ENCODE measurements at regions not wholly inside any gene's neighbourhood (a gene's known extent, or its start where the extent isn't known, plus 50 kb on each side); places are given as distances from the start of the nearest gene placed in this dataset.

- H3K4me3 Mint-ChIP-seq: no peak overlapping the region
- no peak overlapping the region for H3K27ac ChIP-seq (ENCODE audit: low read depth in 1 of 2, low read length in 2 of 2)
- DNase-seq: no peak
- intact Hi-C loops (cut with micrococcal nuclease): no loop called here
- no peak for TF ChIP-seq CTCF (IDR thresholded peaks at IDR 0.05)
- H3K36me3 Mint-ChIP-seq: no peaks in the 10 kb centered on the region
- no peak overlapping the region for H2AFZ ChIP-seq (ENCODE audit: insufficient read depth, low read depth, low read length, poor library complexity, severe bottlenecking)
- no peak overlapping the region for H3K4me2 ChIP-seq (replicated peaks; ENCODE audit: extremely low read depth, low read length, poor library complexity, severe bottlenecking)
- no peak overlapping the region for H3K27ac Mint-ChIP-seq
- H3K4me3 ChIP-seq (replicated peaks in 1 of 3; ENCODE audit: low read depth in 2 of 3, low read length in 3 of 3): no peak overlapping the region
- no peaks in the 10 kb centered on the region for H3K27me3 Mint-ChIP-seq (ENCODE audit: low read depth in 3 of 3)
- H3K9me3 Mint-ChIP-seq: peaks cover 0 to 6% (median 2%) of the 10 kb centered on the region in 7 donors
- no peaks in the 10 kb centered on the region for H3K27me3 ChIP-seq (ENCODE audit: control insufficient read depth in 2 of 2, insufficient read depth in 2 of 2, low read length in 2 of 2)
- no peaks in the 10 kb centered on the region for H3K4me1 ChIP-seq (ENCODE audit: control insufficient read depth in 1 of 2, insufficient read depth in 2 of 2, low read length in 2 of 2)
- H4K20me1 ChIP-seq (ENCODE audit: insufficient read depth, low read length): no peaks in the 10 kb centered on the region
- no peaks in the 10 kb centered on the region for H3K36me3 ChIP-seq (replicated peaks in 1 of 2; ENCODE audit: control insufficient read depth in 1 of 2, insufficient read depth in 2 of 2, low read length in 2 of 2)
- no CpG with 5 or more reads among the region's 3 CpGs for WGBS (ENCODE audit: insufficient coverage)
- H3K79me2 ChIP-seq (ENCODE audit: insufficient read depth, low read length): no peaks in the 10 kb centered on the region
- no peaks in the 10 kb centered on the region for H3K4me1 Mint-ChIP-seq
- H3K9me3 ChIP-seq (replicated peaks in 1 of 2; ENCODE audit: control insufficient read depth in 1 of 2, insufficient read depth in 1 of 2, low read length in 2 of 2): peaks cover 0 to 3% of the 10 kb centered on the region in 2 donors
- no peak overlapping the region for H3K9ac ChIP-seq (ENCODE audit: insufficient read depth, low read length, poor library complexity, severe bottlenecking)
Observed at GRCh38 chr11:91835051-91835560, 389.5 kb upstream of the FAT3 start.

GRCh38 chr11:91828901-91829300 is 395.7 kb upstream of the FAT3 start:
- Mint-ChIP-seq H3K4me3 (no peak overlapping the region), H3K4me1 (no peaks in the 10 kb centered on the region), H3K27ac (no peak overlapping the region), H3K9me3 (peaks cover 2 to 5% (median 3%) of the 10 kb centered on the region in 7 donors), H3K27me3 (ENCODE audit: low read depth in 3 of 3) (no peaks in the 10 kb centered on the region), H3K36me3 (no peaks in the 10 kb centered on the region)
- H3K4me1 ChIP-seq (ENCODE audit: control insufficient read depth in 1 of 2, insufficient read depth in 2 of 2, low read length in 2 of 2): no peaks in the 10 kb centered on the region
- 20% methylated on average over 1 of the region's 4 CpGs for WGBS (ENCODE audit: insufficient coverage)
- H3K79me2 ChIP-seq (ENCODE audit: insufficient read depth, low read length): no peaks in the 10 kb centered on the region
- intact Hi-C loops (cut with micrococcal nuclease): no loop called here
- no peaks in the 10 kb centered on the region for H3K36me3 ChIP-seq (replicated peaks in 1 of 2; ENCODE audit: control insufficient read depth in 1 of 2, insufficient read depth in 2 of 2, low read length in 2 of 2)
- DNase-seq: no peak
- no peak for TF ChIP-seq CTCF (IDR thresholded peaks at IDR 0.05)
- no peak overlapping the region for H3K4me3 ChIP-seq (replicated peaks in 1 of 3; ENCODE audit: low read depth in 2 of 3, low read length in 3 of 3)
- H3K27me3 ChIP-seq (ENCODE audit: control insufficient read depth in 2 of 2, insufficient read depth in 2 of 2, low read length in 2 of 2): no peaks in the 10 kb centered on the region
- H2AFZ ChIP-seq (ENCODE audit: insufficient read depth, low read depth, low read length, poor library complexity, severe bottlenecking): no peak overlapping the region
- H3K9me3 ChIP-seq (replicated peaks in 1 of 2; ENCODE audit: control insufficient read depth in 1 of 2, insufficient read depth in 1 of 2, low read length in 2 of 2): peaks cover 0 to 3% of the 10 kb centered on the region in 2 donors
- no peak overlapping the region for H3K9ac ChIP-seq (ENCODE audit: insufficient read depth, low read length, poor library complexity, severe bottlenecking)
- H3K27ac ChIP-seq (ENCODE audit: low read depth in 1 of 2, low read length in 2 of 2): no peak overlapping the region
- no peak overlapping the region for H3K4me2 ChIP-seq (replicated peaks; ENCODE audit: extremely low read depth, low read length, poor library complexity, severe bottlenecking)
- H4K20me1 ChIP-seq (ENCODE audit: insufficient read depth, low read length): no peaks in the 10 kb centered on the region

Data from CD14-positive monocyte (primary cell).